PC-9 (cell line): ENCODE measurements at regions not wholly inside any gene's neighbourhood (a gene's known extent, or its start where the extent isn't known, plus 50 kb on each side); places are given as distances from the start of the nearest gene placed in this dataset.

Experiments
- BruUV-seq: library from RNA; stranded (reverse); fragments of 400-500 nt; replicated peaks from 2 replicates; lab custom pipeline; 2021; lab: Mats Ljungman, UMichigan
- CTCF ChIA-PET: fragments of 300-600 bp; sonication (Branson Sonifier 250); formaldehyde crosslinking; loops from one replicate; lab custom pipeline; 2022; ENCODE audit warnings: antibody characterized with exemption; lab: Charles Lee
- POLR2A ChIA-PET: fragments of 300-600 bp; sonication (Branson Sonifier 250); formaldehyde crosslinking; loops from one replicate; lab custom pipeline; 2022; ENCODE audit warnings: antibody characterized with exemption; ENCODE audit not compliant: unreplicated experiment; lab: Charles Lee
- DNase-seq, 2 experiments: peaks; one replicate each; pipeline versions ENCODE4 v3.0.0 to v3.0.0-alpha.2; 2015 to 2022; ENCODE audit warnings: mixed read lengths in 1 of 2
- H2AFZ ChIP-seq: fragments of 200-600 bp; sonication (generic); 2 replicates; pipeline ENCODE4 v1.8.1; 2017; ENCODE audit warnings: antibody characterized with exemption
- H3F3A ChIP-seq: fragments of 200-600 bp; sonication (generic); 2 replicates; pipeline ENCODE4 v1.8.1; 2017; ENCODE audit warnings: antibody characterized with exemption, mild to moderate bottlenecking, low read depth; ENCODE audit not compliant: insufficient read depth
- H3K27ac ChIP-seq: fragments of 200-600 bp; sonication (generic); 2 replicates; pipeline ENCODE4 v1.6.1; 2016; ENCODE audit warnings: mixed run types
- H3K27me3 ChIP-seq: fragments of 200-600 bp; sonication (generic); 2 replicates; pipeline ENCODE4 v1.6.1; 2016; ENCODE audit warnings: low read depth, mixed run types; ENCODE audit not compliant: insufficient read depth
- H3K36me3 ChIP-seq: fragments of 200-600 bp; sonication (generic); 2 replicates; pipeline ENCODE4 v1.6.1; 2016; ENCODE audit warnings: low read depth, mixed run types
- H3K4me1 ChIP-seq: fragments of 200-600 bp; sonication (generic); replicated peaks from 2 replicates; pipeline ENCODE4 v1.6.1; 2016; ENCODE audit warnings: mixed run types; ENCODE audit not compliant: insufficient read depth
- H3K4me2 ChIP-seq: fragments of 200-600 bp; sonication (generic); 2 replicates; pipeline ENCODE4 v1.6.1; 2017; ENCODE audit warnings: mixed run types
- H3K4me3 ChIP-seq: fragments of 200-600 bp; sonication (generic); 2 replicates; pipeline ENCODE4 v1.6.1; 2016; ENCODE audit warnings: mixed run types
- H3K79me2 ChIP-seq: fragments of 200-600 bp; sonication (generic); 2 replicates; pipeline ENCODE4 v1.6.1; 2017; ENCODE audit warnings: low read depth, mixed run types
- H3K9me2 ChIP-seq: fragments of 200-600 bp; sonication (generic); 2 replicates; pipeline ENCODE4 v1.8.1; 2017; ENCODE audit warnings: mild to moderate bottlenecking; ENCODE audit not compliant: insufficient read depth
- H3K9me3 ChIP-seq: fragments of 200-600 bp; sonication (generic); 2 replicates; pipeline ENCODE4 v1.8.1; 2016; ENCODE audit warnings: low read depth; ENCODE audit not compliant: insufficient read depth
- H4K20me1 ChIP-seq: fragments of 200-600 bp; sonication (generic); 2 replicates; pipeline ENCODE4 v1.8.1; 2017; ENCODE audit not compliant: insufficient read depth
- CTCF ChIP-seq: fragments of 200-600 bp; sonication (generic); conservative IDR thresholded peaks from 2 replicates; pipeline ENCODE4 v1.6.1; 2017; ENCODE audit warnings: mixed run types, antibody characterized with exemption, mild to moderate bottlenecking, moderate library complexity
- EZH2 ChIP-seq: fragments of 200-600 bp; sonication (generic); IDR thresholded peaks from 2 replicates; pipeline ENCODE4 v1.8.0; 2017; ENCODE audit warnings: antibody characterized with exemption, low read depth
- intact Hi-C: fragments of 100-400 bp; cut with micrococcal nuclease; formaldehyde crosslinking; loops from one replicate; pipeline ENCODE4 v1.10.0; 2022; ENCODE audit not compliant: unreplicated experiment

DNA sequence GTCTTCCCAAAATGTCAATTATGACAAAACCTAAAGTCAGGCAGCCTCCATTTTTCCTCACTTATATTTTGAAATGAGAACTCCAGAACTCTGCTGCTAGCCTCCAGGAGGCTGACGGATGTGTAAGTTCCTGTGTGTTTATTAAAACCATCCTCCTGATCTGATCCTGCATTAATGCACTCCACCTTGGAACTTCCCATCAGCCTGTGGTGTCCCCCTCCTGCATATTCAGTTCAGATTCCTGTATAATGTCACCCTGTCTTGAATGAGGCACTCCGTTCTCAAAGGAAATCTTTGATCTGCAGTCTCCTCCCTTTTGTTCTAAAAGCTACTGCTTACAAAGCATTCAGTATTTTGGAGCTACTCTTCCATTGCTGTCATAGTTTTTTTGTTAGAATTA is 318.2 kb upstream of the ONECUT1 start:
- DNase-seq = no peak
- Histone ChIP-seq H3F3A (no peaks in the 10 kb centered on the region), H2AFZ (no peak overlapping the region), H3K79me2 (no peaks in the 10 kb centered on the region), H4K20me1 (no peaks in the 10 kb centered on the region), H3K27ac (no peak overlapping the region), H3K4me2 (no peak overlapping the region), H3K9me3 (no peaks in the 10 kb centered on the region), H3K4me1 (no peaks in the 10 kb centered on the region), H3K4me3 (no peak overlapping the region), H3K27me3 (no peaks in the 10 kb centered on the region), H3K36me3 (no peaks in the 10 kb centered on the region), H3K9me2 (no peaks in the 10 kb centered on the region)
- TF ChIP-seq EZH2 = no peak
- no peak for TF ChIP-seq CTCF
- BruUV-seq = no TSS peak
- ChIA-PET CTCF (no interaction called here), POLR2A (no interaction called here)
- intact Hi-C loops = no loop called here

DNA sequence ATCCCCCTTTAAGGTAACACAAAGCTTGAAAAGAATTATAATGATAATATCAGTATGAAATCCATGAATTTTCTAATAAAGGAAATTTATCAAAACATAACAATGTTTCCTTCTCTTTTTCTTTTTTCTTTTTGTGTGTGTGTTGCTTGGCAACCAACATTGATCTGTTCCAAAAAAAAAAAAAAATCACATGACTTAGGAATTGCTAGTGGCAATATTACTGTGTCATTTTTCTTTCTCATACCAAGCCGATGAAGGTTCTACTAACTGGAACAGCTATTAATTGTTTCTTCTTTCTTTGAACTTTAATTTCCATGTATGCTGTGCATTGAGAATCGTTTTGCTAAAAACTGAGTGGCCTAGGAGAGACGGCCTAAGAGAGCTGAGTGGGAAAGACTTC is 317.7 kb upstream of the ONECUT1 start:
- Histone ChIP-seq H3K27me3 (no peaks in the 10 kb centered on the region), H3K9me3 (no peaks in the 10 kb centered on the region), H3K27ac (no peak overlapping the region), H3K4me2 (no peak overlapping the region), H3K9me2 (no peaks in the 10 kb centered on the region), H3K36me3 (no peaks in the 10 kb centered on the region), H3K4me1 (no peaks in the 10 kb centered on the region), H4K20me1 (no peaks in the 10 kb centered on the region), H3F3A (no peaks in the 10 kb centered on the region), H3K4me3 (no peak overlapping the region), H3K79me2 (no peaks in the 10 kb centered on the region), H2AFZ (no peak overlapping the region)
- no peak for DNase-seq
- POLR2A ChIA-PET = no interaction called here
- intact Hi-C loops = no loop called here
- CTCF ChIA-PET = no interaction called here
- no TSS peak for BruUV-seq
- TF ChIP-seq EZH2 (no peak), CTCF (no peak)

- intact Hi-C loops = no loop called here
- no peaks in the 10 kb centered on the region for H3K79me2 ChIP-seq
- no peaks in the 10 kb centered on the region for H3K36me3 ChIP-seq
- H3K9me2 ChIP-seq = no peaks in the 10 kb centered on the region
- H3K27me3 ChIP-seq = no peaks in the 10 kb centered on the region
- ChIA-PET POLR2A (no interaction called here), CTCF (no interaction called here)
- no TSS peak for BruUV-seq
- H3K27ac ChIP-seq = no peak overlapping the region
- no peaks in the 10 kb centered on the region for H3K4me1 ChIP-seq
- H3K4me2 ChIP-seq = no peak overlapping the region
- no peaks in the 10 kb centered on the region for H3K9me3 ChIP-seq
- TF ChIP-seq EZH2 = no peak
- TF ChIP-seq CTCF = no peak
- H2AFZ ChIP-seq = no peak overlapping the region
- no peak overlapping the region for H3K4me3 ChIP-seq
- no peak for DNase-seq
- no peaks in the 10 kb centered on the region for H3F3A ChIP-seq
- H4K20me1 ChIP-seq = no peaks in the 10 kb centered on the region
Observed at GRCh38 chr15:53106505-53107286, 316.6 kb upstream of the ONECUT1 start.
